A549 (cell line): ENCODE measurements at regions not wholly inside any gene's neighbourhood (a gene's known extent, or its start where the extent isn't known, plus 50 kb on each side); places are given as distances from the start of the nearest gene placed in this dataset.

Experiments used
- CTCF ChIP-seq: fragments of >200 bp; sonication (Bioruptor Twin); formaldehyde crosslinking; IDR thresholded peaks from 3 replicates; pipeline ENCODE4 v1.5.1; 2016
- HMGXB4 ChIP-seq: fragments of 250-450 bp; sonication (Bioruptor Pico); IDR thresholded peaks from 2 replicates; pipeline ENCODE4 v1.5.0; 2021; ENCODE audit warnings: mild to moderate bottlenecking, moderate library complexity, borderline replicate concordance
- KDM5A ChIP-seq: fragments of 200-600 bp; sonication (generic); IDR thresholded peaks from 2 replicates; pipeline ENCODE4 v1.6.1; 2016; ENCODE audit warnings: antibody characterized with exemption, mild to moderate bottlenecking
- POLR2A ChIP-seq: IDR thresholded peaks from 2 replicates; pipeline ENCODE4 v1.6.1; 2012; ENCODE audit warnings: mild to moderate bottlenecking, low read length
- REST ChIP-seq: fragments of 200-600 bp; sonication (generic); IDR thresholded peaks from 2 replicates; pipeline ENCODE4 v1.6.1; 2016; ENCODE audit warnings: antibody characterized with exemption, mild to moderate bottlenecking, moderate library complexity
- USF2 ChIP-seq: fragments of 450-650 bp; IDR thresholded peaks from 2 replicates; pipeline ENCODE4 v1.6.1; 2014; ENCODE audit warnings: antibody characterized with exemption

GRCh38 chr16:51056331-51056730 lies 94.7 kb downstream of the SALL1 start:
- TF ChIP-seq HMGXB4 (CRISPR knock-in tag) (no peak), KDM5A (no peak), USF2 (no peak), POLR2A (no peak), CTCF (no peak), REST (no peak)
